Liver (tissue), 2 donors: ENCODE measurements at regions not wholly inside any gene's neighbourhood (a gene's known extent, or its start where the extent isn't known, plus 50 kb on each side); places are given as distances from the start of the nearest gene placed in this dataset.

Experiments used
- TF ChIP-seq, protein P1 (sequence below): fragments of 150-350 bp; IDR thresholded peaks from 2 replicates; pipeline ENCODE4 v1.5.1; 2017; ENCODE audit warnings: improper control_type of control experiment, low read depth, low read length; ENCODE audit not compliant: missing input control
- TF ChIP-seq, protein P2 (sequence below): IDR thresholded peaks from 2 replicates; pipeline ENCODE4 v1.6.1; 2016; ENCODE audit warnings: antibody characterized with exemption, mild to moderate bottlenecking
- donor health status: healthy.

- TF ChIP-seq, protein P1, sequence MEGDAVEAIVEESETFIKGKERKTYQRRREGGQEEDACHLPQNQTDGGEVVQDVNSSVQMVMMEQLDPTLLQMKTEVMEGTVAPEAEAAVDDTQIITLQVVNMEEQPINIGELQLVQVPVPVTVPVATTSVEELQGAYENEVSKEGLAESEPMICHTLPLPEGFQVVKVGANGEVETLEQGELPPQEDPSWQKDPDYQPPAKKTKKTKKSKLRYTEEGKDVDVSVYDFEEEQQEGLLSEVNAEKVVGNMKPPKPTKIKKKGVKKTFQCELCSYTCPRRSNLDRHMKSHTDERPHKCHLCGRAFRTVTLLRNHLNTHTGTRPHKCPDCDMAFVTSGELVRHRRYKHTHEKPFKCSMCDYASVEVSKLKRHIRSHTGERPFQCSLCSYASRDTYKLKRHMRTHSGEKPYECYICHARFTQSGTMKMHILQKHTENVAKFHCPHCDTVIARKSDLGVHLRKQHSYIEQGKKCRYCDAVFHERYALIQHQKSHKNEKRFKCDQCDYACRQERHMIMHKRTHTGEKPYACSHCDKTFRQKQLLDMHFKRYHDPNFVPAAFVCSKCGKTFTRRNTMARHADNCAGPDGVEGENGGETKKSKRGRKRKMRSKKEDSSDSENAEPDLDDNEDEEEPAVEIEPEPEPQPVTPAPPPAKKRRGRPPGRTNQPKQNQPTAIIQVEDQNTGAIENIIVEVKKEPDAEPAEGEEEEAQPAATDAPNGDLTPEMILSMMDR = no peak
- TF ChIP-seq, protein P2, sequence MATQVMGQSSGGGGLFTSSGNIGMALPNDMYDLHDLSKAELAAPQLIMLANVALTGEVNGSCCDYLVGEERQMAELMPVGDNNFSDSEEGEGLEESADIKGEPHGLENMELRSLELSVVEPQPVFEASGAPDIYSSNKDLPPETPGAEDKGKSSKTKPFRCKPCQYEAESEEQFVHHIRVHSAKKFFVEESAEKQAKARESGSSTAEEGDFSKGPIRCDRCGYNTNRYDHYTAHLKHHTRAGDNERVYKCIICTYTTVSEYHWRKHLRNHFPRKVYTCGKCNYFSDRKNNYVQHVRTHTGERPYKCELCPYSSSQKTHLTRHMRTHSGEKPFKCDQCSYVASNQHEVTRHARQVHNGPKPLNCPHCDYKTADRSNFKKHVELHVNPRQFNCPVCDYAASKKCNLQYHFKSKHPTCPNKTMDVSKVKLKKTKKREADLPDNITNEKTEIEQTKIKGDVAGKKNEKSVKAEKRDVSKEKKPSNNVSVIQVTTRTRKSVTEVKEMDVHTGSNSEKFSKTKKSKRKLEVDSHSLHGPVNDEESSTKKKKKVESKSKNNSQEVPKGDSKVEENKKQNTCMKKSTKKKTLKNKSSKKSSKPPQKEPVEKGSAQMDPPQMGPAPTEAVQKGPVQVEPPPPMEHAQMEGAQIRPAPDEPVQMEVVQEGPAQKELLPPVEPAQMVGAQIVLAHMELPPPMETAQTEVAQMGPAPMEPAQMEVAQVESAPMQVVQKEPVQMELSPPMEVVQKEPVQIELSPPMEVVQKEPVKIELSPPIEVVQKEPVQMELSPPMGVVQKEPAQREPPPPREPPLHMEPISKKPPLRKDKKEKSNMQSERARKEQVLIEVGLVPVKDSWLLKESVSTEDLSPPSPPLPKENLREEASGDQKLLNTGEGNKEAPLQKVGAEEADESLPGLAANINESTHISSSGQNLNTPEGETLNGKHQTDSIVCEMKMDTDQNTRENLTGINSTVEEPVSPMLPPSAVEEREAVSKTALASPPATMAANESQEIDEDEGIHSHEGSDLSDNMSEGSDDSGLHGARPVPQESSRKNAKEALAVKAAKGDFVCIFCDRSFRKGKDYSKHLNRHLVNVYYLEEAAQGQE = no peak
These were observed 366.2 kb upstream of the CCDC179 start for GRCh38 chr11:23226331-23227077.
